ENCODE measurements at regions not wholly inside any gene's neighbourhood (a gene's known extent, or its start where the extent isn't known, plus 50 kb on each side); places are given as distances from the start of the nearest gene placed in this dataset.

DNA sequence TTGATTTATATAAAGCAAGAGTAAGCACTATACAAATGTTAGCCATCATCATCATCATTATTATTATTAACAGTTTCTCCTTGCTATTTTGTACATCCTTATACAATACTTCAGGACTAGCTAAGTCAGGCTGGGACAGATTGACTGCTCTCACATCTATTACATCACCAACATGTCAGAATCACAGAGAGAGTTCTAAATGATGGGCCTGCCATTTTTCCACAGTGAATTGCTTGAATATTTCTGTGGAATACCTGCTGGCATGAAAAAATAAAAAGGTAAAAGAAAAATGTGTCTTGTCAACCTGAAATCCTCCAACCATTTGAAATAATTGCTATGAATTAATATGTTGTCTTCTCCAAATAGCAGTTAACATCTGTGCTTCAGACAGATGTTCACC, 1311.3 kb downstream of the FAM181B start:
- Histone ChIP-seq H3K4me2 (ENCODE audit: insufficient read depth, insufficient read length, low read length) (no peak overlapping the region), H4K91ac (ENCODE audit: insufficient read length, low read depth, low read length) (no peak overlapping the region), H2BK12ac (ENCODE audit: insufficient read length, low read depth, low read length) (no peak overlapping the region), H4K20me1 (ENCODE audit: control insufficient read depth, insufficient read depth, insufficient read length) (no peaks in the 10 kb centered on the region), H2BK120ac (ENCODE audit: low read depth, low read length, poor library complexity, severe bottlenecking) (no peak overlapping the region), H2BK20ac (ENCODE audit: low read depth, low read length, poor library complexity, severe bottlenecking) (no peak overlapping the region), H3K4me1 (ENCODE audit: insufficient read depth, low read length) (peaks cover 3% of the 10 kb centered on the region; the same call in 1 of the 2 replicates), H2BK15ac (ENCODE audit: low read depth, low read length) (no peak overlapping the region), H4K5ac (ENCODE audit: insufficient read length, low read depth, low read length) (no peak overlapping the region), H3K23me2 (ENCODE audit: insufficient read length, low read depth, low read length, poor library complexity, severe bottlenecking) (no peaks in the 10 kb centered on the region), H3K14ac (ENCODE audit: insufficient read depth, low read length) (no peak overlapping the region), H3K4ac (ENCODE audit: low read depth, low read length) (no peak overlapping the region), H3K9ac (ENCODE audit: extremely low read depth, insufficient read length, low read length) (no peak overlapping the region), H3T11ph (ENCODE audit: low read length) (no peak overlapping the region), H2AFZ (ENCODE audit: low read length) (no peak overlapping the region), H3K9me3 (ENCODE audit: control insufficient read depth, low read depth, low read length) (no peaks in the 10 kb centered on the region), H3K79me2 (ENCODE audit: insufficient read depth, low read length) (no peaks in the 10 kb centered on the region), H3K27me3 (ENCODE audit: insufficient read depth, low read length) (no peaks in the 10 kb centered on the region), H4K8ac (replicated peaks; ENCODE audit: insufficient read length, low read depth, low read length) (no peak overlapping the region), H3K18ac (ENCODE audit: insufficient read length, low read depth, low read length) (no peak overlapping the region), H3K56ac (ENCODE audit: insufficient read length, low read depth, low read length) (no peak overlapping the region), H2BK5ac (ENCODE audit: insufficient read length, low read length) (no peak overlapping the region), H2AK5ac (ENCODE audit: insufficient read length, low read length) (no peak overlapping the region), H3K79me1 (ENCODE audit: insufficient read depth, low read depth, low read length, poor library complexity, severe bottlenecking) (no peaks in the 10 kb centered on the region), H3K23ac (ENCODE audit: insufficient read length, low read depth, low read length) (no peak overlapping the region), H3K27ac (ENCODE audit: insufficient read length, low read depth, low read length) (no peak overlapping the region)
- H3K4me1 Mint-ChIP-seq, result peaks cover 13 to 14% of the 10 kb centered on the region in 2 experiments
- H3K9me3 Mint-ChIP-seq, result 0 out of 5 replicates have a peak, but pooled peaks cover 0 to 2% of the 10 kb centered on the region in 2 experiments
- no peak overlapping the region for H3K27ac Mint-ChIP-seq
- H3K4me3 Mint-ChIP-seq, result no peak overlapping the region
- H3K27me3 Mint-ChIP-seq (ENCODE audit: low read depth), result no peaks in the 10 kb centered on the region
- TF ChIP-seq, protein P1, sequence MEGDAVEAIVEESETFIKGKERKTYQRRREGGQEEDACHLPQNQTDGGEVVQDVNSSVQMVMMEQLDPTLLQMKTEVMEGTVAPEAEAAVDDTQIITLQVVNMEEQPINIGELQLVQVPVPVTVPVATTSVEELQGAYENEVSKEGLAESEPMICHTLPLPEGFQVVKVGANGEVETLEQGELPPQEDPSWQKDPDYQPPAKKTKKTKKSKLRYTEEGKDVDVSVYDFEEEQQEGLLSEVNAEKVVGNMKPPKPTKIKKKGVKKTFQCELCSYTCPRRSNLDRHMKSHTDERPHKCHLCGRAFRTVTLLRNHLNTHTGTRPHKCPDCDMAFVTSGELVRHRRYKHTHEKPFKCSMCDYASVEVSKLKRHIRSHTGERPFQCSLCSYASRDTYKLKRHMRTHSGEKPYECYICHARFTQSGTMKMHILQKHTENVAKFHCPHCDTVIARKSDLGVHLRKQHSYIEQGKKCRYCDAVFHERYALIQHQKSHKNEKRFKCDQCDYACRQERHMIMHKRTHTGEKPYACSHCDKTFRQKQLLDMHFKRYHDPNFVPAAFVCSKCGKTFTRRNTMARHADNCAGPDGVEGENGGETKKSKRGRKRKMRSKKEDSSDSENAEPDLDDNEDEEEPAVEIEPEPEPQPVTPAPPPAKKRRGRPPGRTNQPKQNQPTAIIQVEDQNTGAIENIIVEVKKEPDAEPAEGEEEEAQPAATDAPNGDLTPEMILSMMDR (conservative IDR thresholded peaks at IDR 0.05), result no peak
- no peaks in the 10 kb centered on the region for H3K36me3 Mint-ChIP-seq (ENCODE audit: insufficient read depth in 1 of 3, low read depth in 3 of 3)
- no peak for DNase-seq

Measured in H9 (cell line).